Tibial artery (tissue), 4 donors: ENCODE measurements at regions not wholly inside any gene's neighbourhood (a gene's known extent, or its start where the extent isn't known, plus 50 kb on each side); places are given as distances from the start of the nearest gene placed in this dataset.

Experiments used
- DNase-seq, 2 donors: peaks; one replicate each; pipeline ENCODE4 v3.0.0-alpha.2; 2019
- H3K27ac ChIP-seq, 2 donors: fragments of 200-600 bp; sonication (generic) in 1 of 2; 1 replicate in 1 of 2; 2 replicates in 1 of 2; pipeline ENCODE4 v1.5.1; 2018 to 2019; ENCODE audit warnings: mild to moderate bottlenecking in 1 of 2
- H3K27me3 ChIP-seq, 2 donors: fragments of 200-600 bp; sonication (generic) in 1 of 2; one replicate each; pipeline versions ENCODE4 v1.5.1 to v1.6.0; 2016 to 2019
- H3K36me3 ChIP-seq, 3 donors: fragments of 200-600 bp; sonication (generic) in 2 of 3; one replicate each; pipeline ENCODE4 v1.5.1; 2016 to 2019; ENCODE audit warnings: mild to moderate bottlenecking in 2 of 3
- H3K4me1 ChIP-seq, 4 donors: fragments of 200-600 bp; sonication (generic) in 2 of 4; 1 replicate in 3 of 4; 2 replicates in 1 of 4; pipeline ENCODE4 v1.5.1; 2016 to 2019
- H3K4me3 ChIP-seq, 2 donors: fragments of 200-600 bp; sonication (generic) in 1 of 2; 1 replicate in 1 of 2; 2 replicates in 1 of 2; pipeline ENCODE4 v1.5.1; 2018 to 2019; ENCODE audit warnings: mild to moderate bottlenecking in 2 of 2
- H3K9me3 ChIP-seq, 3 donors: fragments of 200-600 bp; sonication (generic) in 1 of 3; one replicate each; pipeline ENCODE4 v1.5.1; 2016 to 2019
- CTCF ChIP-seq, 2 experiments: fragments of 200-600 bp in 1 of 2; fragments of 450-650 bp in 1 of 2; IDR thresholded peaks; one replicate each; pipeline ENCODE4 v1.5.1; 2017 to 2019; ENCODE audit warnings: antibody characterized with exemption in 2 of 2, mild to moderate bottlenecking in 1 of 2, moderate library complexity in 1 of 2
- intact Hi-C: fragments of 100-400 bp; cut with DNase I; formaldehyde crosslinking; loops from one replicate; pipeline ENCODE4 v1.15.0; 2023; ENCODE audit warnings: low total_unique reads

GRCh38 chr2:6369266-6369665, 496.4 kb downstream of the CMPK2 start:
- no peak overlapping the region for H3K27ac ChIP-seq
- H3K9me3 ChIP-seq: no peaks in the 10 kb centered on the region
- intact Hi-C loops: no loop called here
- no peaks in the 10 kb centered on the region for H3K27me3 ChIP-seq
- TF ChIP-seq CTCF (IDR thresholded peaks at IDR 0.05): no peak
- H3K4me3 ChIP-seq: no peak overlapping the region
- no peaks in the 10 kb centered on the region for H3K4me1 ChIP-seq
- no peak for DNase-seq
- H3K36me3 ChIP-seq: no peaks in the 10 kb centered on the region

GRCh38 chr2:6370753-6371551, 494.8 kb downstream of the CMPK2 start:
- Histone ChIP-seq H3K36me3 (no peaks in the 10 kb centered on the region), H3K4me1 (no peaks in the 10 kb centered on the region), H3K9me3 (no peaks in the 10 kb centered on the region), H3K27me3 (no peaks in the 10 kb centered on the region), H3K4me3 (no peak overlapping the region), H3K27ac (no peak overlapping the region)
- intact Hi-C loops: no loop called here
- TF ChIP-seq CTCF (IDR thresholded peaks at IDR 0.05): no peak
- DNase-seq: no peak

- Histone ChIP-seq H3K4me1 (no peaks in the 10 kb centered on the region), H3K4me3 (no peak overlapping the region), H3K27ac (no peak overlapping the region), H3K27me3 (no peaks in the 10 kb centered on the region), H3K36me3 (no peaks in the 10 kb centered on the region), H3K9me3 (no peaks in the 10 kb centered on the region)
- no peak for TF ChIP-seq CTCF (IDR thresholded peaks at IDR 0.05)
- no peak for DNase-seq
- intact Hi-C loops: no loop called here
Measured at GRCh38 chr2:6372317-6372901, 493.3 kb downstream of the CMPK2 start.

- no peak overlapping the region for H3K27ac ChIP-seq
- no peak for TF ChIP-seq CTCF (IDR thresholded peaks at IDR 0.05)
- no peaks in the 10 kb centered on the region for H3K27me3 ChIP-seq
- DNase-seq: no peak
- no peaks in the 10 kb centered on the region for H3K36me3 ChIP-seq
- intact Hi-C loops: no loop called here
- no peaks in the 10 kb centered on the region for H3K4me1 ChIP-seq
- H3K9me3 ChIP-seq: peaks cover 0 to 4% (median 4%) of the 10 kb centered on the region in 3 donors
- H3K4me3 ChIP-seq: no peak overlapping the region
Measured at GRCh38 chr2:6381326-6381725, 484.4 kb downstream of the CMPK2 start.

GRCh38 chr2:6384341-6384740, 481.4 kb downstream of the CMPK2 start:
- Histone ChIP-seq H3K27ac (no peak overlapping the region), H3K4me3 (no peak overlapping the region), H3K27me3 (no peaks in the 10 kb centered on the region), H3K36me3 (no peaks in the 10 kb centered on the region), H3K9me3 (no peaks in the 10 kb centered on the region), H3K4me1 (no peaks in the 10 kb centered on the region)
- intact Hi-C loops: no loop called here
- no peak for DNase-seq
- TF ChIP-seq CTCF (IDR thresholded peaks at IDR 0.05): no peak
